ENCODE measurements at regions not wholly inside any gene's neighbourhood (a gene's known extent, or its start where the extent isn't known, plus 50 kb on each side); places are given as distances from the start of the nearest gene placed in this dataset.

DNA sequence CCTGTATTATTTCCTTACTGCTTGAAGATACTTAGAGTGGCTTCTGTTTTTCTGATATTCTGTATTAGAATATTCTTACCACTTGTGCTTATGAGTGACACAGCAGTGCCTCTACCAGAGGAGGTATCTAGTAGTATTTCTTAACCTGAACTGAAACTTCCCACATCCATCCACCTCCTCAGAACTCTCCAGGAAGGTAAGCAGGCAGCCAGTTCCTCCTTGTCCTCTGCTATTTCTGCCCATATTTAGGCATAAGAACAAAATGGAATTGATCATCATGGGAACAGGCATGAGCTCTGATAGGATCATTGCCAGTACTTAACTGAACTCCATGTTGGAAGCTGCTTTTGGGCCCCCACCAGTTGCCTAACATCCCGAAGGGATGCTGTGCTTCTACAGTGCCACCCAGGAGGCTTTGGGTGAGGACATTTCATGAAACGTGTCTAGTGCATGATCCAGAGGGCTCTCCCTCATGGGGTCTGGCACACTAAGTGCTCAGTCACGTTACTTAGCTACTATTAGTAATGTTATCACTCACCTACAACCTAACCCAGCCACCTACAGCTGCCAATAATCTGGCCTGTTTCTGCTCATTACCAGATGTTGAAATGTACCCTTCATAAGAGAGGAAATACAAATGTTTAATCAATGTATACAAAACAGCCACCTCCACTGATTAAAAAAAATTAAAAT, 520.7 kb downstream of the EIPR1 start:
- in situ Hi-C loops (cut with MboI; ENCODE audit: low sequenced_read_pairs) (no loop called here), dilution Hi-C loops (cut with HindIII; ENCODE audit: low sequenced_read_pairs, unreplicated experiment) (no loop called here), intact Hi-C loops (cut with micrococcal nuclease) (no loop called here)
- peaks cover 36% of the 10 kb centered on the region for H3K9me3 ChIP-seq (ENCODE audit: control insufficient read depth, insufficient read depth, low read length)
- no peak overlapping the region for H2BK15ac ChIP-seq (ENCODE audit: low read depth, low read length)
- ChIA-PET CTCF (no interaction called here), POLR2A (ENCODE audit: unreplicated experiment) (no interaction called here)
- no peak overlapping the region for H2AK5ac ChIP-seq (ENCODE audit: low read depth, low read length)
- whole genome bisulfite sequencing, 2 experiments (ENCODE audit: extremely low coverage in 2 of 2, insufficient read length in 1 of 2), result no CpG with 5 or more reads among the region's 3 CpGs
- no peak overlapping the region for H2AFZ ChIP-seq (replicated peaks; ENCODE audit: low read length, poor library complexity)
- H3K27ac ChIP-seq (ENCODE audit: insufficient read depth, low read length), result no peak overlapping the region
- H2BK120ac ChIP-seq (ENCODE audit: low read depth, low read length), result no peak overlapping the region
- H2AK9ac ChIP-seq (replicated peaks; ENCODE audit: low read depth, low read length, poor library complexity), result no peak overlapping the region
- ATAC-seq (ENCODE audit: low read depth) (no peak), DNase-seq (no peak)
- H3K4ac ChIP-seq (ENCODE audit: low read depth, low read length), result no peak overlapping the region
- no peaks in the 10 kb centered on the region for H3K79me1 ChIP-seq (ENCODE audit: low read depth in 1 of 2, low read length in 2 of 2)
- no TSS peak for BruUV-seq (replicated peaks)
- H3K4me1 ChIP-seq (ENCODE audit: control insufficient read depth, insufficient read depth, low read length), result no peaks in the 10 kb centered on the region
- no peak overlapping the region for H4K91ac ChIP-seq (ENCODE audit: insufficient read depth, low read depth, low read length)
- TF ChIP-seq RFX5 (IDR thresholded peaks at IDR 0.05; ENCODE audit: low read depth, low read length), result no peak
- no peak for TF ChIP-seq BHLHE40 (IDR thresholded peaks at IDR 0.05; ENCODE audit: low read depth, low read length)
- H3K9me1 ChIP-seq (ENCODE audit: insufficient read depth, low read length), result no peaks in the 10 kb centered on the region
- H3K18ac ChIP-seq (ENCODE audit: low read depth, low read length), result no peak overlapping the region
- H2BK5ac ChIP-seq (ENCODE audit: low read depth, low read length, poor library complexity, severe bottlenecking), result no peak overlapping the region
- no peaks in the 10 kb centered on the region for H4K20me1 ChIP-seq (ENCODE audit: insufficient read depth, low read length)
- no peak overlapping the region for H4K5ac ChIP-seq (ENCODE audit: low read depth, low read length)
- H4K8ac ChIP-seq (ENCODE audit: low read depth in 2 of 2, low read length in 2 of 2), result no peak overlapping the region
- no peak overlapping the region for H3K4me3 ChIP-seq (ENCODE audit: insufficient read depth, low read depth, low read length)
- H3K4me2 ChIP-seq (ENCODE audit: low read depth, low read length), result no peak overlapping the region
- no peak overlapping the region for H3K23ac ChIP-seq (ENCODE audit: low read depth, low read length)
- H3K27me3 ChIP-seq (ENCODE audit: control insufficient read depth, insufficient read depth, low read length), result no peaks in the 10 kb centered on the region
- H3K9ac ChIP-seq (ENCODE audit: low read depth, low read length), result no peak overlapping the region
- H3K14ac ChIP-seq (replicated peaks; ENCODE audit: low read depth, low read length), result no peak overlapping the region
- no peak overlapping the region for H3K56ac ChIP-seq (ENCODE audit: extremely low read depth, insufficient read depth, low read length)
- H2BK20ac ChIP-seq (ENCODE audit: low read depth, low read length), result no peak overlapping the region
- no peaks in the 10 kb centered on the region for H3K36me3 ChIP-seq (ENCODE audit: control insufficient read depth, insufficient read depth, low read length)
